IPS-20b (cell line): ENCODE measurements at regions not wholly inside any gene's neighbourhood (a gene's known extent, or its start where the extent isn't known, plus 50 kb on each side); places are given as distances from the start of the nearest gene placed in this dataset.
"Not testable (repeated sequence)": the region's sequence is repeated elsewhere in the genome, so short reads cannot be mapped to it uniquely, and the experiment has no call there.

Experiments
- H3K27ac ChIP-seq: one replicate; pipeline ENCODE4 v1.5.1; 2013; ENCODE audit warnings: low read length
- H3K27me3 ChIP-seq: 2 replicates; pipeline ENCODE4 v1.6.1; 2013; ENCODE audit warnings: mild to moderate bottlenecking, low read length, inconsistent platforms; ENCODE audit not compliant: insufficient read depth
- H3K36me3 ChIP-seq: 2 replicates; pipeline ENCODE4 v1.6.1; 2013; ENCODE audit warnings: low read depth, mild to moderate bottlenecking, inconsistent platforms, low read length, moderate library complexity; ENCODE audit not compliant: insufficient read depth
- H3K4me1 ChIP-seq: 2 replicates; pipeline ENCODE4 v1.6.1; 2013; ENCODE audit warnings: mild to moderate bottlenecking, control low read depth, inconsistent platforms, low read length, moderate library complexity; ENCODE audit not compliant: insufficient read depth
- H3K4me3 ChIP-seq: 2 replicates; pipeline ENCODE4 v1.5.1; 2013; ENCODE audit warnings: mild to moderate bottlenecking, low read length, inconsistent platforms
- H3K9ac ChIP-seq: 2 replicates; pipeline ENCODE4 v1.6.1; 2013; ENCODE audit warnings: low read depth, mild to moderate bottlenecking, inconsistent platforms, low read length, moderate library complexity
- H3K9me3 ChIP-seq: 2 replicates; pipeline ENCODE4 v1.6.1; 2013; ENCODE audit warnings: mild to moderate bottlenecking, low read depth, low read length, inconsistent platforms; ENCODE audit not compliant: insufficient read depth

- Histone ChIP-seq H3K27ac (no peak overlapping the region), H3K36me3 (no peaks in the 10 kb centered on the region), H3K9ac (no peak overlapping the region), H3K9me3 (no peaks in the 10 kb centered on the region), H3K4me3 (no peak overlapping the region), H3K27me3 (no peaks in the 10 kb centered on the region), H3K4me1 (no peaks in the 10 kb centered on the region)
These were observed 270.0 kb downstream of the CYRIA start for GRCh38 chr2:16395601-16396000.

GRCh38 chr2:16394986-16395550 is 270.6 kb downstream of the CYRIA start:
- Histone ChIP-seq H3K4me1 (no peaks in the 10 kb centered on the region), H3K36me3 (no peaks in the 10 kb centered on the region), H3K27me3 (no peaks in the 10 kb centered on the region), H3K4me3 (no peak overlapping the region), H3K9ac (no peak overlapping the region), H3K27ac (no peak overlapping the region), H3K9me3 (no peaks in the 10 kb centered on the region)

GRCh38 chr2:16394072-16394985 is 271.3 kb downstream of the CYRIA start:
- Histone ChIP-seq H3K9ac (no peak overlapping the region), H3K9me3 (no peaks in the 10 kb centered on the region), H3K36me3 (no peaks in the 10 kb centered on the region), H3K4me3 (no peak overlapping the region), H3K4me1 (no peaks in the 10 kb centered on the region), H3K27me3 (no peaks in the 10 kb centered on the region), H3K27ac (no peak overlapping the region)

- H3K27me3 ChIP-seq: no peaks in the 10 kb centered on the region
- H3K4me3 ChIP-seq: no peak overlapping the region
- no peaks in the 10 kb centered on the region for H3K9me3 ChIP-seq
- H3K27ac ChIP-seq: no peak overlapping the region
- no peak overlapping the region for H3K9ac ChIP-seq
- no peaks in the 10 kb centered on the region for H3K36me3 ChIP-seq
- no peaks in the 10 kb centered on the region for H3K4me1 ChIP-seq
These were observed 272.0 kb downstream of the CYRIA start for GRCh38 chr2:16393500-16394071.

- Histone ChIP-seq H3K27me3 (no peaks in the 10 kb centered on the region), H3K4me3 (no peak overlapping the region), H3K9ac (no peak overlapping the region), H3K4me1 (no peaks in the 10 kb centered on the region), H3K27ac (no peak overlapping the region), H3K9me3 (no peaks in the 10 kb centered on the region), H3K36me3 (no peaks in the 10 kb centered on the region)
These were observed 272.8 kb downstream of the CYRIA start for GRCh38 chr2:16392647-16393499.

- Histone ChIP-seq H3K27ac (no peak overlapping the region), H3K4me1 (no peaks in the 10 kb centered on the region), H3K9ac (no peak overlapping the region)
These were observed 273.6 kb downstream of the CYRIA start for GRCh38 chr2:16391986-16392385.

GRCh38 chr2:16390561-16390960 is 275.1 kb downstream of the CYRIA start:
- no peaks in the 10 kb centered on the region for H3K9me3 ChIP-seq
- no peaks in the 10 kb centered on the region for H3K4me1 ChIP-seq
- H3K27me3 ChIP-seq: no peaks in the 10 kb centered on the region
- H3K36me3 ChIP-seq: no peaks in the 10 kb centered on the region
- no peak overlapping the region for H3K4me3 ChIP-seq
- no peak overlapping the region for H3K27ac ChIP-seq
- H3K9ac ChIP-seq: no peak overlapping the region

More at GRCh38 chr2:16391986-16392385, 273.6 kb downstream of the CYRIA start:
- Histone ChIP-seq H3K36me3 (no peaks in the 10 kb centered on the region), H3K4me3 (no peak overlapping the region), H3K27me3 (no peaks in the 10 kb centered on the region), H3K9me3 (no peaks in the 10 kb centered on the region)

- Histone ChIP-seq H3K27ac (no peak overlapping the region), H3K9ac (no peak overlapping the region), H3K4me3 (no peak overlapping the region), H3K36me3 (no peaks in the 10 kb centered on the region), H3K4me1 (no peaks in the 10 kb centered on the region), H3K27me3 (no peaks in the 10 kb centered on the region), H3K9me3 (no peaks in the 10 kb centered on the region)
These were observed 276.0 kb downstream of the CYRIA start for GRCh38 chr2:16389611-16390010.

GRCh38 chr2:16388199-16388830 is 277.3 kb downstream of the CYRIA start:
- not testable (repeated sequence) for H3K4me3 ChIP-seq, H3K4me1 ChIP-seq, H3K36me3 ChIP-seq, H3K27me3 ChIP-seq, H3K9ac ChIP-seq, H3K9me3 ChIP-seq, H3K27ac ChIP-seq

- no peak overlapping the region for H3K27ac ChIP-seq
- no peaks in the 10 kb centered on the region for H3K9me3 ChIP-seq
- no peaks in the 10 kb centered on the region for H3K36me3 ChIP-seq
- H3K4me3 ChIP-seq: no peak overlapping the region
- H3K27me3 ChIP-seq: no peaks in the 10 kb centered on the region
- H3K9ac ChIP-seq: no peak overlapping the region
- no peaks in the 10 kb centered on the region for H3K4me1 ChIP-seq
These were observed 278.1 kb downstream of the CYRIA start for GRCh38 chr2:16387461-16387984.

- no peak overlapping the region for H3K9ac ChIP-seq
- no peaks in the 10 kb centered on the region for H3K27me3 ChIP-seq
- H3K4me3 ChIP-seq: no peak overlapping the region
- H3K36me3 ChIP-seq: no peaks in the 10 kb centered on the region
- H3K4me1 ChIP-seq: no peaks in the 10 kb centered on the region
- H3K9me3 ChIP-seq: no peaks in the 10 kb centered on the region
- H3K27ac ChIP-seq: no peak overlapping the region
These were observed 279.2 kb downstream of the CYRIA start for GRCh38 chr2:16386431-16386830.
